GM23248 (cell line): ENCODE measurements at regions not wholly inside any gene's neighbourhood (a gene's known extent, or its start where the extent isn't known, plus 50 kb on each side); places are given as distances from the start of the nearest gene placed in this dataset.

Experiments
- EZH2 ChIP-seq: fragments of 200-600 bp; sonication (generic); IDR thresholded peaks from 2 replicates; pipeline ENCODE4 v1.6.1; 2018; ENCODE audit warnings: antibody characterized with exemption, mild to moderate bottlenecking; ENCODE audit not compliant: insufficient read depth, poor library complexity, severe bottlenecking
- EZH2phosphoT487 ChIP-seq: fragments of 200-600 bp; sonication (generic); IDR thresholded peaks from 2 replicates; pipeline ENCODE4 v1.6.1; 2018; ENCODE audit warnings: antibody characterized with exemption, moderate library complexity, mild to moderate bottlenecking, low read depth; ENCODE audit not compliant: insufficient read depth

GRCh38 chr6:23688650-23689049 lies 437.4 kb upstream of the NRSN1 start:
- no peak for TF ChIP-seq EZH2
- no peak for TF ChIP-seq EZH2phosphoT487
